ENCODE measurements at regions not wholly inside any gene's neighbourhood (a gene's known extent, or its start where the extent isn't known, plus 50 kb on each side); places are given as distances from the start of the nearest gene placed in this dataset.

DNA sequence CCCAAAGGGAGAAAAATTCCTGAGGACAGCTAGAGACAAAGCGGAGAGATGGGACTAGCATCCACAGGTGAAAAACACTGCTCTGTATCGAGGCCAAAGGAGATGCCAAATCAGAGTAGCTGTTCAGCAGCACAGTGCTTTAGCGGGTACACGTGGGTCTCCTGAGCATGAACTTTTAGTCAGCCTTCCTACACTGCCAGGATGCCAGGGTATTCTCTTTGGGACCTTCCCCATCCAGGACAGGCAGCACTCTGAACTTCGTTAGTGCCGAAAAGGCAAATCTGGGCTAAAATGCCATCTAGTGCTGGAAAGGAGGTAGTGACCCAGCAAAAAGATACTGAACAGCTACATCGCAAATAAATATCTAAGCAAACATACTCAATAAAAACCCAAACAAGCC lies 64.9 kb downstream of the C6orf58 start:
- peak; percentile 4 to 31 for DNase-seq
